Trophoblast cell (in vitro differentiated cells and primary cell): ENCODE measurements at regions not wholly inside any gene's neighbourhood (a gene's known extent, or its start where the extent isn't known, plus 50 kb on each side); places are given as distances from the start of the nearest gene placed in this dataset.
"Not testable (repeated sequence)": the region's sequence is repeated elsewhere in the genome, so short reads cannot be mapped to it uniquely, and the experiment has no call there.

Experiments used
- DNase-seq, 2 donors: peaks; one replicate each; pipeline ENCODE4 v3.0.0-alpha.2; 2016
- H2AFZ ChIP-seq: 2 replicates; pipeline ENCODE4 v1.6.1; 2013; ENCODE audit warnings: low read length, moderate library complexity, mild to moderate bottlenecking; ENCODE audit not compliant: insufficient read depth, poor library complexity
- H2AK5ac ChIP-seq: 2 replicates; pipeline ENCODE4 v1.6.1; 2013; ENCODE audit warnings: mild to moderate bottlenecking, low read length
- H2BK120ac ChIP-seq: 2 replicates; pipeline ENCODE4 v1.6.1; 2013; ENCODE audit warnings: low read length, mild to moderate bottlenecking, moderate library complexity; ENCODE audit not compliant: insufficient read depth, poor library complexity
- H2BK12ac ChIP-seq: 2 replicates; pipeline ENCODE4 v1.6.1; 2013; ENCODE audit warnings: mild to moderate bottlenecking, low read length, moderate library complexity
- H2BK5ac ChIP-seq: 2 replicates; pipeline ENCODE4 v1.6.1; 2013; ENCODE audit warnings: low read length, low read depth, moderate library complexity, mild to moderate bottlenecking; ENCODE audit not compliant: poor library complexity
- H3K14ac ChIP-seq: 2 replicates; pipeline ENCODE4 v1.6.1; 2013; ENCODE audit warnings: mild to moderate bottlenecking, low read length
- H3K18ac ChIP-seq: 2 replicates; pipeline ENCODE4 v1.6.1; 2013; ENCODE audit warnings: mild to moderate bottlenecking, low read length
- H3K23ac ChIP-seq: 2 replicates; pipeline ENCODE4 v1.6.1; 2013; ENCODE audit warnings: low read length
- H3K27ac ChIP-seq: 2 replicates; pipeline ENCODE4 v1.5.1; 2013; ENCODE audit warnings: low read depth, mild to moderate bottlenecking, inconsistent platforms, low read length, moderate library complexity
- H3K27me3 ChIP-seq: 2 replicates; pipeline ENCODE4 v1.6.1; 2013; ENCODE audit warnings: inconsistent platforms, mild to moderate bottlenecking, low read length, moderate library complexity; ENCODE audit not compliant: insufficient read depth
- H3K36me3 ChIP-seq, 2 experiments: 1 replicate in 1 of 2; 2 replicates in 1 of 2; pipeline ENCODE4 v1.6.1; 2013; ENCODE audit warnings: low read length in 2 of 2, mild to moderate bottlenecking in 2 of 2, moderate library complexity in 1 of 2; ENCODE audit not compliant: insufficient read depth in 2 of 2, control insufficient read depth in 1 of 2
- H3K4ac ChIP-seq: 2 replicates; pipeline ENCODE4 v1.6.1; 2013; ENCODE audit warnings: low read depth, mild to moderate bottlenecking, low read length, moderate library complexity
- H3K4me1 ChIP-seq, 2 experiments: 1 replicate in 1 of 2; 2 replicates in 1 of 2; pipeline ENCODE4 v1.6.1; 2013; ENCODE audit warnings: low read length in 2 of 2, mild to moderate bottlenecking in 2 of 2, moderate library complexity in 1 of 2; ENCODE audit not compliant: insufficient read depth in 2 of 2, control insufficient read depth in 1 of 2
- H3K4me2 ChIP-seq: 2 replicates; pipeline ENCODE4 v1.6.1; 2013; ENCODE audit warnings: inconsistent platforms, mild to moderate bottlenecking, low read length, moderate library complexity
- H3K4me3 ChIP-seq: 2 replicates; pipeline ENCODE4 v1.5.1; 2013; ENCODE audit warnings: mild to moderate bottlenecking, low read depth, low read length, inconsistent platforms
- H3K79me1 ChIP-seq: one replicate; pipeline ENCODE4 v1.6.1; 2013; ENCODE audit warnings: low read length
- H3K79me2 ChIP-seq: 2 replicates; pipeline ENCODE4 v1.6.1; 2013; ENCODE audit warnings: low read length, mild to moderate bottlenecking; ENCODE audit not compliant: control insufficient read depth, insufficient read depth, poor library complexity
- H3K9ac ChIP-seq: 2 replicates; pipeline ENCODE4 v1.6.1; 2013; ENCODE audit warnings: mild to moderate bottlenecking, low read length
- H3K9me3 ChIP-seq: 2 replicates; pipeline ENCODE4 v1.6.1; 2013; ENCODE audit warnings: low read depth, mild to moderate bottlenecking, control low read depth, inconsistent platforms, low read length; ENCODE audit not compliant: insufficient read depth
- H4K12ac ChIP-seq: 2 replicates; pipeline ENCODE4 v1.6.1; 2013; ENCODE audit warnings: low read depth, mild to moderate bottlenecking, low read length, moderate library complexity
- H4K8ac ChIP-seq: 2 replicates; pipeline ENCODE4 v1.6.1; 2013; ENCODE audit warnings: low read depth, mild to moderate bottlenecking, low read length, moderate library complexity
- H4K91ac ChIP-seq: one replicate; pipeline ENCODE4 v1.6.1; 2013; ENCODE audit warnings: low read depth, mild to moderate bottlenecking, low read length, moderate library complexity
- WGBS: extraction: QIAGEN DNeasy Blood & Tissue Kit; methylation state at CpG from one replicate; pipeline ENCODE4 v1.1.7; 2013; ENCODE audit warnings: missing lambda C conversion rate; ENCODE audit not compliant: insufficient read length, insufficient coverage; ENCODE audit errors: extremely low coverage; 5-methylcytosine and 5-hydroxymethylcytosine counted together

DNA sequence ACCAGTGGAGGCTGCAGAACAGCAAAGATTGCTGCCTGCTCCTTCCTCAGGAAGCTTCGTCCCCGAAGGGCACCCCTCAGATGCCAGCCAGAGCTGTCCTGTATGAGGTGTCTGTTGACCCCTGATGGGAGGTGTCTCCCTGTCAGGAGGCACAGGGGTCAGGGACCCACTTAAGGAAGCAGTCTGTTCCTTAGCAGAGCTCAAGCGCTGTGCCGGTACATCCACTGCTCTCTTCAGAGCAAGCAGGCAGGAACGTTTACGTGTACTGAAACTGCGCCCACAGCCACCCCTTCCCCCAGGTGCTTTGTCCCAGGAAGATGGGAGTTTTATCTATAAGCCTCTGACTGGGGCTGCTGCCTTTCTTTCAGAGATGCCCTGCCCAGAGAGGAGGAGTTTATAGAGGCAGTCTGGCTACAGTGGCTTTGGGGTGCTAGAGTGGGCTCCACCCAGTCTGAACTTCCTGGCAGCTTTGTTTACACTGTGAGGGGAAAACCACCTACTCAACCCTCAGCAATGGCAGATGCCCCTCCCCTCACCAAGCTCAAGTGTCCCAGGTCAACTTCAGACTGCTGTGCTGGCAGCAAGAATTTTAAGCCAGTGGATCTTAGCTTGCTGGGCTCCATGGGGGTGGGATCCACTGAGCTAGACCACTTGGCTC lies 275.8 kb upstream of the PROX1 start:
- not testable (repeated sequence) for H3K27me3 ChIP-seq, H3K79me1 ChIP-seq, H3K4me3 ChIP-seq, H2BK5ac ChIP-seq, H2BK120ac ChIP-seq, H3K4me1 ChIP-seq, H4K12ac ChIP-seq, H3K36me3 ChIP-seq, H3K14ac ChIP-seq, H4K8ac ChIP-seq, H3K9ac ChIP-seq, H3K9me3 ChIP-seq, H3K18ac ChIP-seq, H4K91ac ChIP-seq, H2AFZ ChIP-seq, H3K4ac ChIP-seq, H2AK5ac ChIP-seq, H3K79me2 ChIP-seq, H3K27ac ChIP-seq, H2BK12ac ChIP-seq, H3K4me2 ChIP-seq, H3K23ac ChIP-seq, DNase-seq
- WGBS = no CpG with 5 or more reads among the region's 7 CpGs

DNA sequence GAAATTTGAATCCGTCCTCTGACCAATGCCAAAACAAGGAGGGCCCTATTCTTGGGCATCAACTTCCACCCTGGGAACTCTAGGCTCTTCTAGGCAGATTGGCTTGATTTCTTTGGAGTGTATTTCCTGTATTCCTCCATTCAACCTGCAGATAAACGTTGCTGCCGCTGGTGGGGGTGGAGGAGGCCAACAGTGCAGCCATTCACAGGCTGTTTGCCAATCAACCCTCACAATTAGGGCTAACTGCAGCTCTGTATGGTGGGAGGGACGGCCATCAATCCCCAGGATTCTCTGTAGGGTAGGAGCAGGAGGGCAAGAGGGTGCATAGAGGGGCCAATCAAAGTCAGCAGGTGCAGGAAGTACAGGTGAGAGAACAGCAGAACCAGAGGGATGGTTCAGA lies 273.1 kb upstream of the PROX1 start:
- no peak overlapping the region for H3K4me2 ChIP-seq
- no peak overlapping the region for H2BK5ac ChIP-seq
- no peaks in the 10 kb centered on the region for H3K9me3 ChIP-seq
- H3K36me3 ChIP-seq = no peaks in the 10 kb centered on the region
- no peaks in the 10 kb centered on the region for H3K79me2 ChIP-seq
- no peaks in the 10 kb centered on the region for H3K79me1 ChIP-seq
- H3K27ac ChIP-seq = no peak overlapping the region
- H2BK120ac ChIP-seq = no peak overlapping the region
- H3K4me1 ChIP-seq = no peaks in the 10 kb centered on the region
- no CpG with 5 or more reads among the region's 4 CpGs for WGBS
- H2AK5ac ChIP-seq = no peak overlapping the region
- H3K27me3 ChIP-seq = no peaks in the 10 kb centered on the region
- no peak overlapping the region for H4K8ac ChIP-seq
- no peak overlapping the region for H2AFZ ChIP-seq
- no peak overlapping the region for H3K23ac ChIP-seq
- no peak overlapping the region for H3K4me3 ChIP-seq
- no peak overlapping the region for H4K91ac ChIP-seq
- no peak overlapping the region for H3K18ac ChIP-seq
- H3K4ac ChIP-seq = no peak overlapping the region
- H4K12ac ChIP-seq = no peak overlapping the region
- no peak for DNase-seq
- no peak overlapping the region for H3K9ac ChIP-seq
- H3K14ac ChIP-seq = no peak overlapping the region
- no peak overlapping the region for H2BK12ac ChIP-seq

DNA sequence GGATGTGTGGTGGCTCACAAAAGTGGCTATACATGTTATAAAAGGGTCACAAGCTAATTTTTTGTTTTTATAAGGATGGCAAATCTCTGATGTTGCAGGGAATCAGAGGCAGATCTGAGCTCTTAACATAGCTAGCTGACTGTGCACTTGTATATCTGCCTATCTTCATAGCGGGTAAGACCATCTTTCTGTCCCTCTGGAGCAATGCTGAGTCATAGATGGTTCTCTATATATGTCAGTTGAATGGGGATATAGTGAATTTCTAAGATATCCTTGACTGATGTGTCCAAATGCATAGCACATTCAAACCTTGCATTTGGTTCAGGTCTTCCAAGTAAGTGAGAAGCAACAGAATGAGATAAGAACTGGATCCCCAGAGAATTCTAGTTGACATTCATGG lies 272.6 kb upstream of the PROX1 start:
- no peak overlapping the region for H2BK5ac ChIP-seq
- no peak overlapping the region for H3K27ac ChIP-seq
- no peak overlapping the region for H2AK5ac ChIP-seq
- H3K4ac ChIP-seq = no peak overlapping the region
- H4K8ac ChIP-seq = no peak overlapping the region
- no peak overlapping the region for H3K23ac ChIP-seq
- no peak overlapping the region for H2BK12ac ChIP-seq
- H3K36me3 ChIP-seq = no peaks in the 10 kb centered on the region
- no peaks in the 10 kb centered on the region for H3K9me3 ChIP-seq
- H3K9ac ChIP-seq = no peak overlapping the region
- H4K12ac ChIP-seq = no peak overlapping the region
- WGBS = no CpG with 5 or more reads among the region's 1 CpG
- H3K4me2 ChIP-seq = no peak overlapping the region
- H4K91ac ChIP-seq = no peak overlapping the region
- no peak for DNase-seq
- no peaks in the 10 kb centered on the region for H3K27me3 ChIP-seq
- H3K4me1 ChIP-seq = no peaks in the 10 kb centered on the region
- H2AFZ ChIP-seq = no peak overlapping the region
- H2BK120ac ChIP-seq = no peak overlapping the region
- H3K4me3 ChIP-seq = no peak overlapping the region
- H3K14ac ChIP-seq = no peak overlapping the region
- no peaks in the 10 kb centered on the region for H3K79me1 ChIP-seq
- H3K18ac ChIP-seq = no peak overlapping the region
- no peaks in the 10 kb centered on the region for H3K79me2 ChIP-seq

DNA sequence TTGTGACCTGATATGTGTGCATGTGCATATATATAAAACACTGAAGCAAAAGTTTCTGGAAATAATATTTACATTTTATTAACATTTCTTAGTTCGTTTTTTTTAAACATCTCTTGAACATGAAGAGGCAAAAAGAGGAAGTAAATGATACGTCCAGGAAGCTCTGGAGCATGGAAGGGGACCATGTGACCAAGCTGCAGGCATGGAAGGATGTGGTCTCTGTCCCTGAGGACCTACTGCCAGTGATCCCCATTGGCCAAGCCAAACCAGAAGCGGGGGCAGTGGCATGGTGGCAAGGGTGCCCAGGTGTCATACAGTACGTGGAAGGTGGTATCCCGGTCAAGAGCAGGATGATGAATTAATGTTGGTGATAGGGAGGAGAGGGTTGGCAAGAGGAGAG lies 268.3 kb upstream of the PROX1 start:
- Histone ChIP-seq H4K91ac (no peak overlapping the region), H3K18ac (no peak overlapping the region), H2BK12ac (no peak overlapping the region), H2AFZ (no peak overlapping the region), H4K12ac (no peak overlapping the region), H3K23ac (no peak overlapping the region), H3K27ac (no peak overlapping the region), H2AK5ac (no peak overlapping the region), H3K27me3 (no peaks in the 10 kb centered on the region), H3K36me3 (no peaks in the 10 kb centered on the region), H3K14ac (no peak overlapping the region), H3K4me3 (no peak overlapping the region), H4K8ac (no peak overlapping the region), H2BK120ac (no peak overlapping the region), H3K9ac (no peak overlapping the region), H3K4ac (no peak overlapping the region), H3K4me1 (no peaks in the 10 kb centered on the region), H2BK5ac (no peak overlapping the region), H3K79me1 (no peaks in the 10 kb centered on the region), H3K79me2 (no peaks in the 10 kb centered on the region), H3K9me3 (no peaks in the 10 kb centered on the region), H3K4me2 (no peak overlapping the region)
- no CpG with 5 or more reads among the region's 5 CpGs for WGBS
- DNase-seq = no peak
